Upper lobe of right lung (tissue), 1 donor: ENCODE measurements at regions not wholly inside any gene's neighbourhood (a gene's known extent, or its start where the extent isn't known, plus 50 kb on each side); places are given as distances from the start of the nearest gene placed in this dataset.

Source experiments
- ATAC-seq: fragments of 200-7000 bp; cut with Tn5 transposase; one replicate; pipeline ENCODE4 v1.9.1; 2020; ENCODE audit warnings: mild to moderate bottlenecking, moderate library complexity
- DNase-seq: peaks from one replicate; pipeline ENCODE4 v3.0.0-alpha.2; 2020
- H3K27ac ChIP-seq: fragments of 200-600 bp; one replicate; pipeline ENCODE4 v1.8.0; 2022
- H3K27me3 ChIP-seq: fragments of 200-600 bp; one replicate; pipeline ENCODE4 v1.8.0; 2022; ENCODE audit warnings: mild to moderate bottlenecking
- H3K36me3 ChIP-seq: fragments of 200-600 bp; one replicate; pipeline ENCODE4 v1.8.0; 2022
- H3K4me1 ChIP-seq: fragments of 200-600 bp; one replicate; pipeline ENCODE4 v1.8.0; 2022
- H3K4me3 ChIP-seq: fragments of 200-600 bp; one replicate; pipeline ENCODE4 v1.8.0; 2022; ENCODE audit warnings: mild to moderate bottlenecking
- H3K9me3 ChIP-seq: fragments of 200-600 bp; one replicate; pipeline ENCODE4 v1.8.0; 2022
- intact Hi-C: fragments of 100-400 bp; cut with DNase I; formaldehyde crosslinking; loops from one replicate; pipeline ENCODE4 v1.11.0; 2022
- TF ChIP-seq, protein P1 (sequence below): fragments of 200-600 bp; IDR thresholded peaks from one replicate; pipeline ENCODE4 v1.8.0; 2022; ENCODE audit warnings: antibody characterized with exemption
- donor health status: DM: no; HTN: yes; CAD: no; lungs with severe emphysema.

DNA sequence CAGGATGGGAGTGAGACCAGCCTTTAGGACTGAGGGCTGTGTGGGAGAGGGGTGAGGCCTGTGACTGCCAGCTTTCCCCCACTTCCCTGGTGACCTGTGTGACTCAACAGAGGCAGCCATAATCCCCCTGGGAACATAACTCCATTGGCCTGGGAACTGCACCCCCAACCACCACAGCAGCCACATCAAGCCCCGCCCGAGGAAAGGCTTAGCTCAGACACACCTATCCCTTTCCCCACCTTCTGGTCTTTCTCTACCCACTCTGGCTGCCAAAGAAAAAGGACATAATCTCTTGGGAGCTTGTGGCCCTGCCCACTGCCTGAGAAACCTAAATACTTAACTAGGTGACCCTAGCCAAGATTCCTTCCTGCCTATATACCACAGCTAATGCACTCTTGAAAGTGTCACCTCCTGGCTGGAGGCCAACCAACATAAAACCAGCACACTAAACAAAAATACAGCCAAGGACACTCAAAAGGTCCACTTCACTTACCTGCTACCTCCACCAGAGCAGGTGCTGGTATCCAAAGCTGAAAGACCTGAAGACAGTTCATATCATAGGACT lies 406.6 kb upstream of the CAMK1G start:
- Histone ChIP-seq H3K36me3 (no peaks in the 10 kb centered on the region), H3K9me3 (no peaks in the 10 kb centered on the region), H3K4me1 (no peaks in the 10 kb centered on the region), H3K4me3 (no peak overlapping the region), H3K27me3 (no peaks in the 10 kb centered on the region), H3K27ac (no peak overlapping the region)
- TF ChIP-seq, protein P1, sequence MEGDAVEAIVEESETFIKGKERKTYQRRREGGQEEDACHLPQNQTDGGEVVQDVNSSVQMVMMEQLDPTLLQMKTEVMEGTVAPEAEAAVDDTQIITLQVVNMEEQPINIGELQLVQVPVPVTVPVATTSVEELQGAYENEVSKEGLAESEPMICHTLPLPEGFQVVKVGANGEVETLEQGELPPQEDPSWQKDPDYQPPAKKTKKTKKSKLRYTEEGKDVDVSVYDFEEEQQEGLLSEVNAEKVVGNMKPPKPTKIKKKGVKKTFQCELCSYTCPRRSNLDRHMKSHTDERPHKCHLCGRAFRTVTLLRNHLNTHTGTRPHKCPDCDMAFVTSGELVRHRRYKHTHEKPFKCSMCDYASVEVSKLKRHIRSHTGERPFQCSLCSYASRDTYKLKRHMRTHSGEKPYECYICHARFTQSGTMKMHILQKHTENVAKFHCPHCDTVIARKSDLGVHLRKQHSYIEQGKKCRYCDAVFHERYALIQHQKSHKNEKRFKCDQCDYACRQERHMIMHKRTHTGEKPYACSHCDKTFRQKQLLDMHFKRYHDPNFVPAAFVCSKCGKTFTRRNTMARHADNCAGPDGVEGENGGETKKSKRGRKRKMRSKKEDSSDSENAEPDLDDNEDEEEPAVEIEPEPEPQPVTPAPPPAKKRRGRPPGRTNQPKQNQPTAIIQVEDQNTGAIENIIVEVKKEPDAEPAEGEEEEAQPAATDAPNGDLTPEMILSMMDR, result no peak
- ATAC-seq (no peak), DNase-seq (no peak)
- intact Hi-C loops, result no loop called here

DNA sequence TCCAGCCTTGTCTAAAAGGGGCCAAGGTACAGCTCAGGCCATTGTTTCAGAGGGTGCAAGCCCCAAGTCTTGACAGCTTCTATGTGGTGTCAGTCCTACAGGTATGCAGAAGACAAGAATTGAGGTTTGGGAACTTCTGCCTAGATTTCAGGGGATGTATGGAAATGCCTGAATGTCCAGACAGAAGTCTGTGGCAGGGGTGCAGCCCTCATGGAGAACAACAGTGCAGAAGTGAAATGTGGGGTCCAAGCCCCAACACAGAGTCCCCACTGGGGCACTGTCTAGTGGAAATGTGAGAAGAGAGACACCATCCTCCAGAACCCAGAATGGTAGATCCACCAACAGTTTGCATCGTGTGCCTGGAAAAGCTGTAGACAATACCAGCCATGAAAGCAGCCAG lies 400.3 kb upstream of the CAMK1G start:
- H3K4me3 ChIP-seq, result no peak overlapping the region
- DNase-seq (no peak), ATAC-seq (no peak)
- no peaks in the 10 kb centered on the region for H3K27me3 ChIP-seq
- TF ChIP-seq, protein P1, result no peak
- H3K9me3 ChIP-seq, result no peaks in the 10 kb centered on the region
- no peaks in the 10 kb centered on the region for H3K4me1 ChIP-seq
- no peak overlapping the region for H3K27ac ChIP-seq
- H3K36me3 ChIP-seq, result no peaks in the 10 kb centered on the region
- intact Hi-C loops, result no loop called here

DNA sequence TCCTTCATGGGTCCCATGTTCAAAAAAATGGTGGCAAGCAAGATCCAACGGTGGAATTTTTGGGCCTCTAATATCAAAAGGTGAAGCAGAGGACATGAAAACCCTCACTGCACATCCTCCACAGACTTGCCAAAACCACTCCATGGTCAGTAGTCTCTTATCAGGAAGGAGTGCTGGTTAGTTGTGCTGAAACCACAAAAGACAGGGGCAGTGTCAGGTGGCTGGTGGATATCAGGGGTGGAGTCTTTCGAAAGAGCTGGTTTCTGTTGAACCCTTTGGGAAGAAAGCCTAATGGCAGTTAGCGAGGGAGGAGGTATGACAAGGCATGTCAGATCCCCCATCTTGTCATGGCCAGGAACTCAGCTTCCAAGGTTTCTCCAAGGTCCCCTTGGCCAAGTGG lies 395.9 kb upstream of the CAMK1G start:
- intact Hi-C loops, result no loop called here

DNA sequence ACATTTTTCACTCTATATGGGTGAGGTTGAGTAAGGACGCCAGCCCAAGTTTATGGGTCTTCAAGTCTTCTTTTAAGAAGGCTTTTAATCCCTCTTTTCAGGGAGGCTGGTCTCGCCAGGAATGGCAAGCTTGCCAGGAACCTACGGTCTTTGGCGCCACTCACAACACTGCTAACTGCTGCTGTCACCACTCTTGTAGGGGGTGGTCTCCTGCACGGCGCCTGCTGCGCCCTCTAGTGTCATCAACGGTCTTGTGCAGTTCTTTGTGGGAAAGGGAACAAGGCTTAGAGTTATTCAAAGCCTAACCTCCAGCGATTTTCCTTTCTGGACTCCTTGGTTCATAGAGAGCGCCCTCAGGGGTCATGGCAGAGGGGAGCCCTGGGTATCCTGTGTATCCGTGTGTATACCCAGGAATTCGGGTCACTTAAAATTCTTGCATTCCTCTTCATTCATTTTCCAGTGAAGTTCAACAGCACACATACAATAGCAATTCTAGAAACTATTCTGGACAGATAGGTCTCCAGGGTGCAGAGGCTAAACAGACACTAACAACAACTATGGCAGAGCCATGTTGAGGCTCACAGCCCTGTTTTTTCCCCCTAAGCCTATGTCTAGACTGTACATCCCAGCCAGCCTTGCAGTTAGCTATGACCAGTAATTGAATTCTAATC lies 392.8 kb upstream of the CAMK1G start:
- Histone ChIP-seq H3K27me3 (no peaks in the 10 kb centered on the region), H3K9me3 (peaks cover 1% of the 10 kb centered on the region), H3K4me3 (no peak overlapping the region), H3K4me1 (no peaks in the 10 kb centered on the region), H3K27ac (no peak overlapping the region), H3K36me3 (no peaks in the 10 kb centered on the region)
- intact Hi-C loops, result no loop called here
- ATAC-seq (peak; percentile 95), DNase-seq (no peak)
- TF ChIP-seq, protein P1, result peak; percentile 56

More for the DNA sequence above, 395.9 kb upstream of the CAMK1G start:
- no peak overlapping the region for H3K27ac ChIP-seq
- no peaks in the 10 kb centered on the region for H3K9me3 ChIP-seq
- H3K4me3 ChIP-seq, result no peak overlapping the region
- DNase-seq (no peak), ATAC-seq (no peak)
- H3K4me1 ChIP-seq, result no peaks in the 10 kb centered on the region
- H3K27me3 ChIP-seq, result no peaks in the 10 kb centered on the region
- TF ChIP-seq, protein P1, result no peak
- H3K36me3 ChIP-seq, result no peaks in the 10 kb centered on the region

DNA sequence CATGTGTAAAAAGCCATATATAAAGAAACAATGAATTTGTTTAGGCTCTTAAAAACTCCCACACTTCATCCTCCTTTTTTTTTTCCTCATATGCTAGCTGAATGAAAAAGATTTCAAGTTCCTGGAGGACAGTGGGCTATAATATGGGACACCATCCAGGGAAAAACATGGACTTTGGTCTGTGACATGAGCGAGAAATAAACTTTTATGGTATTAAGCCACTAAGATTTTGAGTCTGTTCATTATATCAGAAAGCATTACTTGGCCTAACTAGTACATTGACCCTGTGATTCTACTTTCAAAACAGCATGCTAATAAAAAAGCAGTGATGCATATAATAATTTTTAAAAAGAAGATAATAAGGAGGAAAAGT lies 392.3 kb upstream of the CAMK1G start:
- intact Hi-C loops, result no loop called here
- no peaks in the 10 kb centered on the region for H3K27me3 ChIP-seq
- ATAC-seq, result no peak

More for the DNA sequence above, 392.3 kb upstream of the CAMK1G start:
- no peak overlapping the region for H3K4me3 ChIP-seq
- no peak overlapping the region for H3K27ac ChIP-seq
- peaks cover 6% of the 10 kb centered on the region for H3K9me3 ChIP-seq
- no peaks in the 10 kb centered on the region for H3K36me3 ChIP-seq
- no peak for DNase-seq
- no peaks in the 10 kb centered on the region for H3K4me1 ChIP-seq
- TF ChIP-seq, protein P1, result no peak
